NB4 (cell line): ENCODE measurements at regions not wholly inside any gene's neighbourhood (a gene's known extent, or its start where the extent isn't known, plus 50 kb on each side); places are given as distances from the start of the nearest gene placed in this dataset.

Source experiments
- DNase-seq: peaks from one replicate; pipeline ENCODE4 v3.0.0; 2010; ENCODE audit warnings: low read depth
- H3K4me3 ChIP-seq: one replicate; pipeline ENCODE4 v1.5.1; 2011; ENCODE audit warnings: mild to moderate bottlenecking, low read depth, low read length, moderate library complexity
- MAX ChIP-seq: IDR thresholded peaks from 2 replicates; pipeline ENCODE4 v1.6.1; 2011; ENCODE audit warnings: low read depth, low read length
- MYC ChIP-seq: IDR thresholded peaks from 2 replicates; pipeline ENCODE4 v1.6.1; 2011; ENCODE audit warnings: low read depth, low read length
- POLR2A ChIP-seq: IDR thresholded peaks from 2 replicates; pipeline ENCODE4 v1.6.1; 2011; ENCODE audit warnings: mild to moderate bottlenecking; ENCODE audit not compliant: insufficient read length; ENCODE audit errors: extremely low read depth
- TF ChIP-seq, protein P1 (sequence below): IDR thresholded peaks from one replicate; pipeline ENCODE4 v1.5.1; 2012; ENCODE audit warnings: low read depth, low read length

- TF ChIP-seq, protein P1, sequence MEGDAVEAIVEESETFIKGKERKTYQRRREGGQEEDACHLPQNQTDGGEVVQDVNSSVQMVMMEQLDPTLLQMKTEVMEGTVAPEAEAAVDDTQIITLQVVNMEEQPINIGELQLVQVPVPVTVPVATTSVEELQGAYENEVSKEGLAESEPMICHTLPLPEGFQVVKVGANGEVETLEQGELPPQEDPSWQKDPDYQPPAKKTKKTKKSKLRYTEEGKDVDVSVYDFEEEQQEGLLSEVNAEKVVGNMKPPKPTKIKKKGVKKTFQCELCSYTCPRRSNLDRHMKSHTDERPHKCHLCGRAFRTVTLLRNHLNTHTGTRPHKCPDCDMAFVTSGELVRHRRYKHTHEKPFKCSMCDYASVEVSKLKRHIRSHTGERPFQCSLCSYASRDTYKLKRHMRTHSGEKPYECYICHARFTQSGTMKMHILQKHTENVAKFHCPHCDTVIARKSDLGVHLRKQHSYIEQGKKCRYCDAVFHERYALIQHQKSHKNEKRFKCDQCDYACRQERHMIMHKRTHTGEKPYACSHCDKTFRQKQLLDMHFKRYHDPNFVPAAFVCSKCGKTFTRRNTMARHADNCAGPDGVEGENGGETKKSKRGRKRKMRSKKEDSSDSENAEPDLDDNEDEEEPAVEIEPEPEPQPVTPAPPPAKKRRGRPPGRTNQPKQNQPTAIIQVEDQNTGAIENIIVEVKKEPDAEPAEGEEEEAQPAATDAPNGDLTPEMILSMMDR, result no peak
- no peak for TF ChIP-seq POLR2A
- TF ChIP-seq MAX, result no peak
- TF ChIP-seq MYC, result no peak
- no peak for DNase-seq
- no peak overlapping the region for H3K4me3 ChIP-seq
Measured at GRCh38 chr12:5293773-5294172, 138.1 kb upstream of the NTF3 start.

DNA sequence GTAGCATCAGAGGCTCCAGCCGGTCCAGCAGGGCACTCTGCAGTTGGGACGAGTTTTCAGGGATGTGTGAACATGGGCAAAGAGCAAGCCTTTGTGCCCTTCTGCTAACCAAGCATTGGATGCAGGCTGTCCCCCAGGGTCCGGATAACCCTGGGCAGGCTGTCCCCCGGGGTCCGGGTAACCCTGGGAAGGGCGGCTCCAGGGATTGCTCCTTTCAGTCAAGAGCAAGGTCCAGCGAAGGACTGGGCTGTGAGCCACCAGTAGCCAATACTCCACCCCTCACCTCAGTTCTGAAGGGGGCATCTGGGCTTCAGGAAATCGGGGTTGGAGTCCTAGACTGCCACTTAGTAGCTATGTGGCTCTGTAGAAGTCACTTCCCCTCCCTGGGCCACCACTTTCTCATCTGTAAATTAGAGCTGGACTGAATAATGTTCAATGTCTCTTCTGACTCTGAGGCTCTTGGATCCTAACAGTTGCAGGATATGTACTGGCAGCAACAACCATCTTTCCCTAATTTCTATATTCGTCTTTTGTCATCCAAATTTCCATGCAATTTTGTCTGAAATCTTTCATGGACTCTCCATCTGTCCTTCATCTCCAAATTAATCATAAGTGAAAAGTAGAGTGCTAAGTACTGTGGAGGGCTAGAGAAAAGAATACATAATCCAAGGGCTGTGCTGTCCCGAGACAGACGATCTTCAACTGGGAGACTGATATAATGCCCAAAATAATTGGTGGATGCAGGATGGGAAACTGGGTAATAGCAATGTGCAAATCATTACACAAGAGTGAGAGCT, 137.4 kb upstream of the NTF3 start:
- no peak for DNase-seq
- H3K4me3 ChIP-seq, result no peak overlapping the region
- TF ChIP-seq MYC (no peak), MAX (no peak), POLR2A (no peak)
- TF ChIP-seq, protein P1, result no peak

DNA sequence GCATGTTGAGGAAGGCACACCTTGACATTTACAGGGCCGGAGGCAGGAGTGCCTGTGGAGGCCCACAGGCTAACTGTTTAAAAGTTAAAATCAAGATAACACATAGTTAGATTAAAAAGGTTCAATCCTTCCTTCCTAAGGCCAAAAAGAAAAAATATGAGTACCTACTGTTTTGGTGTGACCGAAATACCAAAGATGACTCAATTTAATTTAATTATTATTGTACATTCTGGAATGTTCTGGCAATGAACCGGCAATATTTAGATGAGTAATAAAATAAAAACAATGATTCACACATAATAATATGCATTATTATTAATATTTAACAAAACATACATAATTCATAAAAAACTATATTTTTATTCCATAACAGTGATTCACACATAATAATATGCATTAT, 136.8 kb upstream of the NTF3 start:
- no peak for DNase-seq
- TF ChIP-seq, protein P1, result no peak
- TF ChIP-seq MAX (no peak), POLR2A (no peak), MYC (no peak)
- H3K4me3 ChIP-seq, result no peak overlapping the region

GRCh38 chr12:5295996-5296395, 135.9 kb upstream of the NTF3 start:
- no peak overlapping the region for H3K4me3 ChIP-seq
- no peak for DNase-seq
- TF ChIP-seq MAX (no peak), POLR2A (no peak)
- TF ChIP-seq, protein P1, result no peak

- TF ChIP-seq MYC (no peak), MAX (no peak), POLR2A (no peak)
- TF ChIP-seq, protein P1, result no peak
- DNase-seq, result no peak
Measured at GRCh38 chr12:5301539-5301938, 130.4 kb upstream of the NTF3 start.

More at GRCh38 chr12:5301539-5301938, 130.4 kb upstream of the NTF3 start:
- no peak overlapping the region for H3K4me3 ChIP-seq
